Stimulated activated CD4-positive, alpha-beta T cell treated with anti-CD3 and anti-CD28 coated beads, Interleukin-12 subunit alpha, Interleukin-12 subunit beta, amount 100 ng/mL, for 48 hours (primary cell): ENCODE measurements at regions not wholly inside any gene's neighbourhood (a gene's known extent, or its start where the extent isn't known, plus 50 kb on each side); places are given as distances from the start of the nearest gene placed in this dataset.
"Not testable (repeated sequence)": the region's sequence is repeated elsewhere in the genome, so short reads cannot be mapped to it uniquely, and the experiment has no call there.

ENCODE experiments used
- DNase-seq, 3 donors: peaks; one replicate each; pipeline ENCODE4 v3.0.0-alpha.2; 2020; ENCODE audit warnings: low read depth in 2 of 3, low spot score in 1 of 3

DNA sequence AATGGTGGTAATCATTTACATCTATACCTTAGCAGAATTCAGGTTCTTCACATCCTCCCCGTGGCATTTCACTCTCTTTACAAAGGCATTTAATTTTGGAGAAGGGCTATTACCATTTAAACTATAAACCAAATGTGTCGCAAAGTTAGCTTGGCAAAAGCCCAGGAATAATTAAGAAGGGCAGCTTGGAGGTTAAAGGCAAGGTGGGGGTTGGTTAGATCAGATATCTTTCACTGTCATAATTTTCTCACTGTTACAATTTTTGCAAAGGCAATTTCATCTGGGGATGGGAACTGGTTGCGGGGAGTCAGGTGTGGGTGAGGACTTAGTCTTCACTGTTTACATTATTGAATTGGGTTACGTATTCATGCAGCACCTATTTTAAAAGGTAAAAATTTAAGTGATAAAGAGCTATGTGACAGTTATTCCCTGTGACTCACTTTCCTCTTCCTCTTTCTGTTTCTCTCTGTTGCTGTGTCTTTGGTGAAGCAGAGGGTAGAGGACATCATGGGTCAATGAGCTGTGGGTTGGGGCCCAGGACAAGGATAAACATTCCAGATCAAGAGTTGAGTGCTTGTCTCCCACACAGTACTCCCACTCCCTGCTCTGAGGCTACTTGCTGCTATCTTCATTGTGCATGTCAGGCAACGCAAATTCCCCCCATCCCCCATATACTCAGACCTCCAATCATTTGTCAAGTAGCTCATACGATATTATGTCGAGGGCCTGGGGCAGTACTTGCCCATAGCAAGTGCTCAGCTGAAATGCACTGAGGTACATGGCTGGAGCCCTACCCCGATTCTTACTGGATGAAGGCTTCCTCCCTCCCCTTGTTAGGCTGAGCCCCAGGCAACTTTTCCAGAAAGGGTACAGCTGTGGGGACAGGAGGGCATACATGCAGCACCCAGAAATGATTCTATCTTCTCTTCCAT is 223.1 kb upstream of the MYLIP start:
- DNase-seq = no peak

DNA sequence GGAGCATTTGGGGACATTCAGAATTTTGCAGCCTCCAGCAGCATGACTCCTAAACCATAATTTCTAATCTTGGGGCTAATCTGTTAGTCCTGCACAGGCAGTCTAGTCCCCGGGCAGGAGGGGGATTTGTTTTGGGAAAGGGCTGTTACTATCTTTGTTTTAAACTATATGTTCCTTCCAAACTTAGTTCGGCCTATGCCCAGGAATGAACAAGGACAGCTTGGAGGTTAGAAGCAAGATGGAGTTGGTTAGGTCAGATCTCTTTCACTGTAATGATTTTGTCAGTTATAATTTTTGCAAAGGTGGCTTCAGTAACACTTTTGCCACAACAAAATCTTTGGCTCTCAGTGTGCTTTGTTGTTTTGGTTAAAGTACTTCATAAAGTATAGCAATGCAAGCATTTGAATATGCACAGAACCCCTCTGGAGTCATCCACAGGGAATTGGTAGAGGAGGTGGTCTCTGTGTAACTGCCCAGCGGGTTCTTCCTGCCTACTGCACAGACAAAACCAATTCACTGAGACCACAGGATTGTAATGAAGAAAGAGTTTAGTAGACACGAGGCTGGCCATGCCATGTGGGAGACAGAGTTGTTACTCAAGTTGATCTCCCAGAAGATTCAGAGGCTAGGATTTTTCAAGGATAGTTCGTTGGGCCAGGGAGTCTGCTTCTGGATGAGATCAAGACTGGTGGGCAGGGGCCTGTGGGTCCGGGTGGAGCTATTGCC is 224.1 kb upstream of the MYLIP start:
- DNase-seq = no peak

DNA sequence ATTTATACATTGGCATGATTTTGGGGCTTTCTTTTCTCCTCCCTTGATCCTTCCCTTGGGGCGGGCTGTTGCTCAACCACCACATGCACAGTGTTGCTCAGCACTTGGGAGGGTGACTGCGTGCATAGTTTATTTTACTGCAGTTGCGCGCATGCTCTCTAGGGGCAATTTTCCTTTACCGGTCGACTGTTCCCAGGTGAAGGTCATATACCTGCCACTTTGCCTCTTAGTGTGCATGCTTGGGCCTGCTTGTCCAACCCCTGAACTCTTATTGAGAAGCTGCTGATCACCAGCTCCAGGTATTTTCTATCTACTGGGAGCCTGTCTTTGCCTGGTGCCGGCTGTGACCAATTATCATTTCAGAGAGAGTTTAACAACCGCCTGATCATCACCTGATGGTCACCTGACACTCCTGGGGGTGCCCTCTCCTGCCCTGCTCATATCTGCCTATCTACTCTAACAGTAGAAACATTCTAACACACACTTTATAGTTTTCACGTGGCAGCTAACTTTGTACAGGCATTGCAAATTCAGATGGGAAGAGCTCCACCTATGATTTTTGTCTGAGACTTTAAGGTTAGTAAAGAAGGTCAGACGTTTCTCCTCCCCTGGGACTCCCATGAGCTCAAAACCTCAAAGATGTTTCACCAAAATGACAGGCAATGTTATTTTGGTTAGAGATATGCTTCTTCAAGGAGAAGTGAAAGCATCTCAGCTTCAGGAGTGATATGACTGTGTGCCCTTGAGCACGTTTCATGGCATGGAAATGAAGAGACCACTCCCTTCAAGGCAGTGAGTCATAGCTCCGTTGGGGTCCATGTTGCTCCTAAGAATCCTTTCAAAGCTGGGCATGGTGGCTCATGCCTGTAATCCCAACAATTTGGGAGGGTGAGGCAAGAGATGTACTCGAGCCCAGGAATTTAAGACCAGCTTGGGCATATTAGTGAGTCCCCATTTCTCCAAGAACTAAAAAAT is 227.5 kb upstream of the MYLIP start:
- DNase-seq = peak in 1 of 3 donors; percentile 21

DNA sequence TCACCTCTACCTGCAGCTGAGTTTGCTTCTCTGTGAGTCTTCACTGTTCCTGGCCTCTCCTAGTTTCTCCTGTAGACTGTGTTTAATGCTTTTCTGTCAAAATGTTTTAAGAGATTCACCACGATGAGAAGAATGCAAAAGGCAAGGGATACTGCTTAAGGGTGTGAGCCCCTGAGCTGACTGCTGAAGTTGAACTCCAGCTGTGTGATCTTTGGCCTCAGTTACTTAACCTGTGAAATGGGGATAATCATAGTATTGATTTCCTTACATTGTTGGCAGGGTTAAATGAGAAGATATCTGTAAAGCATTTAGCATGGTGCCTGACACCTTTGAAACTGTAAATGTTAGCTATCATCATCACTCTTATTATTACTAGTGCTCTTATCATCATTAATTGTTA is 230.2 kb upstream of the MYLIP start:
- DNase-seq = no peak

DNA sequence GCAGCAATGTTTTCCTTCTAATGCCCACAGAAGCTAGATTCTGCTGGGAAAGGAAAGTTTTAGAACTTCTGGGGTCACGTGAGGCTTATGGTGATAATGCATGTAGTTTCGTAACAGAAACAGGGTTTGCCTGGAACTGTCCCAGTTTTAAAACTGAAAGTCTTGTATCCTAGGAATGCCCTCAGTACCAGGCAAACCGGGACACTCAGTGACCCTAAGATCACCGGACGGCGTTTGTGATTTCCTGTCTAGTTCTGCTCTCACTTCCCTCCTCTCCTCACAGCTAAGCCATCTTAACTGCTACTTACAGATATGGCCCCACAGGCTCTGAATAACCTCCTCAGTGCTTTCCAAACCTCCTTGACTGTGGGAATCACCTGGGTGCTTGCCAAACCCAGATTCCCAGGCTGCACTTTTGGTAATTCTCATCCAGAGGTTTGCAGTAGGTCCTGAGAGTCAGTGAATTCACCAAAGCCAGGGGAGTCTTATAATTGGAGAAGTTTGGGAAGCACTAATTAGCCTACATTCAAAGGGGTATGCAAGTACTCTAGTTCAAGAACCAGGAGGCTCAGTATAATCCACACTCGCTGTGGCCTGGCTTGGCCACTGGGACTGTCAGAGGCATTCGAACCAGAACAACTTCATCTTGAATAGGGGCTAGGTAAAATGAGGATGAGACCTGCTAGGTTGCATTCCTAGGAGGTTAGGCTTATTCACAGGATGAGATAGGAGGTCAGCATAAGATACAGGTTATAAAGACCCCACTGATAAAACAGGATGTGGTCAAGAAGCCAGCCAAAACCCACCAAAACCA is 231.6 kb upstream of the MYLIP start:
- DNase-seq = no peak

DNA sequence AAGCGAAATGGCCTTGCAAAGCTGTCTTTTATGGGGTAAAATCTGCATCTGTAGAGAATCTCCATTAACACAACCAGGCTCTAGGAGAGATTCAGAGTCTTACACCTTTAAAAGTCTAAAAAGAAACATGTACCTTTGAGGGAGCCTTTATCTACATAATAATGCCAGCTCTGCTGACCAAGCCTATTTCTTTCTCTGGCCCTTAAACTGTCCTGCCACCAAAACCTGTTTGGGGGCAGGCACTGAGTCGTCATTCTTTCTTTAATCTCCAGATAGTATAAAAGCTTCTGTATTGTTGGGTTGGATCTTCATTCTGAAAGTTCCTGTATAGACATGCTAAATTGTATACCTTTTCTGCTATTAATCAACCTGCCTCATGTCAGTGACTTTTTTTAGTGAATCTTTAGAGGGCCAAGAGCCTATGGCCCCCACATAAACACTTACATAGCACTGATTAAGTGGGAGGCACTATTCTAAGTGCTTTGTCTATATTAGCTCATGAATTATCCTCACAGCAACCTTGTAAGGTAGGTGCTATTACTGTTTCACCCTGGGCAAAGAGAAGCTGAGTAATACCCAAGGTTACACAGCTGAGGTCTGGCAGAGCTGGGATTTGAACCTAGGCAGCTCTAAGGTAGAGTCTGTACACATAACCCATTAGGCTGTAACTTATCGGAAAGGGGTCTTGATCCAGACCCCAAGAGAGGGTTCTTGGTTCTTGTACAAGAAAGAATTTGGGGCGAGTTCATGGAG is 232.3 kb upstream of the DTNBP1 start:
- no peak for DNase-seq

DNA sequence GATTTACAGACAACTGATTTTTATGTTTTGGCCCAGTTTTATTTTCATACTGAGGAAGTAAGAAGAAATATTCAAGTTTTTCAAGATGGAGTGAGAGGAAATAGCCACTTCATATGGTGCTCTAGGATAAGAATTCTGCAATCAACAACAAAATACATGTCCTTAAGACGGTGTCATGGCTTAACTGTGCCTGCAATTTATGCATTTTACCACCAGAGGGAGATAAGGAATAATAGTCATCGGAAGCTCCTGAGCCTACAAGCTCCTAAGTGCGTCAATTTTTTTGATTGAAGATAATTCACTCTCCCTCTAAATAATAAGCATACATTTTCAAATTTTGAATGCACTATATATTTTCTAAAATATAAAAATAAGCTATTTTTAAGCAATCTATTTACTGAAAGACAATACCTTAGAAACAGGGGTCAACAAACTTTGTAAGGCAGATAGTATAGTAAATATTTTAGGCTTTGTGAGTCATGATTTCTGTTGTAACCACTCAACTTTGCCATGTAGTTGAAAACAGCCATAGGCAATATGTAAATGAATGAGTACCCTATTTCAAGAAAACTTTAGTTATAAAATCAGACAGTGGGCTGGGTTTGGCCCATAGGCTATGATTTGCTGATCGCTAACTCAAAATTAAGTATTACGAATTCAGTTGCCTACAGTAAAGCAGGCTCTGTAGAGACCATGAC is 230.9 kb upstream of the DTNBP1 start:
- DNase-seq = peak in 1 of 3 donors; percentile 26

DNA sequence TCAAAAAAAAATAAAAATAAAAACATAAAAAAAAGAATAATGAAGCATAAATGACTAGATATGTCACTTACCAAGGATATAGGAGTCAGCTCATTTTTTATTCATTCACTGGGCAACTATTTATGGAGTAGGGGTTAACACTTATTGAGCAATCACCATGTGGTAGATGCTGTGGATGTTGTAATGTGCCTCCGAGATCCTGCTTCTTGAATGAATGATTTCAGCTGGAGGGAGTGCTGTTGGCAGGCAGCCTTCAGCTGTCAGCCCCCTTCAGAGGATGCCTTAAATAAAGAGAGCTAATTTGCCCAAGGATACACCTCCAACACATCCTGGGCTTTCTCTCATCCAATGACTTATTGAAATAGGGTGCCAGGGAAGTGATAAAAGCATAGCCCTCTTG is 229.5 kb upstream of the DTNBP1 start:
- DNase-seq = no peak

DNA sequence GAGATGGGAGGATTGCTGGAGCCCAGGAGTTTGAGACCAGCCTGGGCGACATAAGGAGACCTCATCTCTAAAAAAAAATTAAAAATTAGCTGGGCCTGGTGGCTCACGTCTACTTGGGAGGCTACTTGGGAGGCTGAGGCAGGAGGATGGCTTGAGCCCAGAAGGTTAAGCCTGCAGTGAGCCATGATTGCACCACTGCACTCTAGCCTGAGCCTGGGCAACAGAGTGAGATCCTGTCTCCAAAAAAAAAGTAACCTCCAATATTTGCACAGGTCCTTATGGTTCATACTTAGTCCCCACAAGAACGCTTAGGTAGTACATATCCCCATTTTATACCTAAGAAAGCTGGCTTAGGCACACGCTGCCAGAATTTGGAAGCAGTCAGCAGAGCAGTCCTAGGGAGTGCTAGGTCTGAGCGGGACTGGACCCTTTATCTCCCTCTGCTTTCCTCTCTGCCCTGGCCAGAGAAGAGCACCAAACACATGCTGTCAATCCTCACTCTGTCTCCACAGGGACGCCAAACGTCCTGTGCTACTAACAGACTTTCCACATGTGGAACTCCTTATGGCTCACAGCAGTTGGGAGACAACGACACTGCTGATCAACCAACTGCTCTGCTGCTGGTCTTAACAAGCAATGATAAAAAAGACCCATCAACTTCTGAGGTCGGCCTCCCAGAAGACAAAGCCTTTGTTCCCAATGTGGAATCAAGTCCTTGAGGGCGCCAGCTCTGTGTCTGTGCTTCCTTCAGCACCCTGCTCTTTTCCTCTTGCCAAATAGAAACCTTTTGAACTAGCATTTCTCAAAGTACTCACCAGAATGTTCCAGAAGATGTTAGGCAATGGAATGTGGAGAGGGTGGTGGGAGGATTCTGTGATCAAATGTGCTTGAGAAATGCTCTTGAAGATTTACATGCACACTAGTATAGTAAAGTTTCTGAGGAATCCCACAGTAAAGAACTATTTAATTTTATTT is 226.3 kb upstream of the DTNBP1 start:
- no peak for DNase-seq

DNA sequence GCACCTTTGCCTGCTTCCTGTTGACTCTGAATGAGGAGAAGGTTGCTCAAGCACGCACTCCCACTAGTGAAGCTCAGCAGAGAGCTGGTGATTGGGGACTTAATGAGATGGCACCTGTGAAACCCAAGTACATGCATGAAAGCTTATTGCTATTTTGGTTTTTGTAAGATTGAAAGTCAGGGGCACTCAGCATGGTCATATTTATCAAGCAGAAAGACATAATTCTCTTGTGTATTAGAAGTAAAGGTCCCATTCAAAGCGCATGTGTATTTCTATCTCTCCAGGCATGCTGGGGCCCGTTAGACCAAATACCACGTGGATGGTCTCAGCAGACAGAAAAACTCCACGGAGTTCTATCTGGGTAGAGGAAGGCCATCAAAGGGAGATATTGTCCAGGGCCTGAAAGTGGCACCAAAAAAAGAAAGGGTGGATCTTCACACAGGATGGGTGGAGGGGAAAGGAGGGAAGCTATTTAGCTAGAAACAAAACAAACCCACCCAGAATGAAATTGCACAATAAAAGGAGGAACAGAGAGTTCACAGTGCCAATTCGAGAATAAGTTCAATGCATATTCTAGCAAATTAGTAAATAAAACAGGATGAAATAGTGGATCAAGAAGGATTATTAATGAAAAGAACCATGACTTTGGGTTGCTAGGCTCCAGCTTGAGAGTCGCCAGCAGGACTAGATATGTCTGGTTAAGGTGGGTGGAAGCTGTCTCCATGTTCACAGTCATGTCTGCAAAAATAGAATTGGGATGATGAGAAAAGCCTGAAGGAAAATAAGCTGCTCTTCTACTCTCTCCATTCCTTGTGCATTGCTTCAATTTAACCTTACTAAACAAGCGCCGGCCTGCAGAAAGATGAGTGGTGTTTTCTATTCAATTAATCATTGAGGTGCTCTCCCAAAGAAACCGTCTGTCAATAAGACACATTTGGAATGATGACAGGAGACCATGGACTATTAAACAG is 224.9 kb upstream of the DTNBP1 start:
- DNase-seq = no peak

DNA sequence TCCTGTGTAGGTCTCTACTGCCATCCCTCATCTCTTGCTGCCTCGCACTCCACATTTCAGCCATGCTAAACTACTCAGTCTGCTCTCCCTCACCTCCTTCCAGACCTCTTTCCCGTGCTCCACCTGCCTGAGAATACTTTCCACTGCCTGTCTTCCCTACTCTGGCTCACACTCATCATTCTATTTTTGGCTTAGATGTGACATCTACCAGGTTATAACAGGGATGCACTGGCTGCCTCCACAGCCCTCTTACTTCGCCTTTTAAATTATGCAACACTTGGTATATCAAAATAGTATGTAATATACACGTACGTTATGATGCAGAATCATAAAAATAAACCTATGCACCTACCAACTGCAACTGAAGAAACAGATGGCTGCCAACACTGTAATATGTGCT is 222.8 kb upstream of the DTNBP1 start:
- no peak for DNase-seq

DNA sequence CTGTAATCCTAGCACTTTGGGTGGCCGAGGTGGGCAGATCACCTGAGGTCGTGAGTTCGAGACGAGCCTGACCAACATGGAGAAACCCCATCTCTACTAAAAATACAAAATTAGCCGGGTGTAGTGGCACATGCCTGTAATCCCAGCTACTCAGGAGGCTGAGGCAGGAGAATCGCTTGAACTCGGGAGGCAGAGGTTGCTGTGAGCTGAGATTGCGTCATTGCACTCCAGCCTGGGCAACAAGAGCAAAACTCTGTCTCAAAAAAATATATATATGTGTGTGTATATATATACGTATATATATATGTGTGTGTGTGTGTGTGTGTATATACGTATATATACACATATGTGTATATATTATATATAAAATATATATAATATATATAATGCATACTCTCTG is 220.8 kb upstream of the DTNBP1 start:
- not testable (repeated sequence) for DNase-seq

DNA sequence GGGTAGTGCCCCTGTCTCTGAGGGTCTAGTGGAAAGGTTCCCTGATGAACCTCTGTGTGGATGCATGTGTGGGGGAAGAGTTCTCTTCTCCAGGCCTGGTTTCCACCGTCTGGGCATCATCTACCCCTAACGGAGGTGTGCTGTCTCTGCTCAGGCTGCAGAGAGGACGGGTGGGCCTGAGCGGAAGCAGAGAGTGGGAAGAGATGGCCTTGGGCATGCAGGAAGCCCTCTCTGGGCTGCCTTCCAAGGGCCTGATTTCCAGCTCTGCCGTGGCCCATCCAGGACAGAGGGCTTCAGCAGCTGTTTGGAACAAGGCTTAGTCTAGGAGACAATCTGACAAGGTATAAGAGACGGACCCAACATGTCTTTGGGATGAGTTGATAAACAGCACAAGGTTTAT is 220.1 kb upstream of the DTNBP1 start:
- DNase-seq = no peak

DNA sequence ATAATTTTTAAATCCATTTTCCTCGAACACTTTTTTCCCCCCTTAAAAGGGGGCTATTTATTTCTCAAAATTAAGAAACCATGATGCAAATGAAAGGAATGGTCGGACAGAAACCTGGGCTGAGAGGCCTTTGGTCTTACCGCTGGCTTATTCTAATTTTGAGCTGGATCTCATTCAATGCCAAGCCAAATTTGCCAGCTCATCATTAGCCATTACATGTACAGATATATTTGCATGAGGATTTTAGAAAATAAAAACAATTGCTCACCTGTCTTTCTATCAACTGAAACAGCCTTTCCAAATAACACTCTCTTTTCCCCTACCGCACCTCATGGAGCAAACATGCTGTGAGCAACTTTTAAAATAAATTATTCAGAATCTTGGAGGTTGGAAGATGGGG is 219.5 kb upstream of the DTNBP1 start:
- DNase-seq = no peak

DNA sequence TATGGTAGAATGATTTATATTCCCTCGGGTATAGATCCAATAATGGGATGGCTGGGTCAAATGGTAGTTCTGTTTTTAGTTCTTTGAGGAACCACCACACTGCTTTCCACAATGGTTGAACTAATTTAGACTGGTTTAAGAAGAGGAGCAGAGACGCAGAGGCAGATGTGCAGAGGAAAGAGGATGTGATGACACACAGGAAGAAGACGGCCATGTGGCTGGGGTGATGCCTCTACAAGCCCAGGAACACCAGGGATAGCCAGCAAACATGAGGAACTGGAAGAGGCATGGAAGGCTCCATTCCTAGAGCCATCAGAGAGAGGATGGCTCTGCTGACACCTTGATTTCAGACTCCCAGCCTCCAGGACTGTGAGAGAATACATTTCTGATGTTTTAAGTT is 218.3 kb upstream of the DTNBP1 start:
- no peak for DNase-seq

DNA sequence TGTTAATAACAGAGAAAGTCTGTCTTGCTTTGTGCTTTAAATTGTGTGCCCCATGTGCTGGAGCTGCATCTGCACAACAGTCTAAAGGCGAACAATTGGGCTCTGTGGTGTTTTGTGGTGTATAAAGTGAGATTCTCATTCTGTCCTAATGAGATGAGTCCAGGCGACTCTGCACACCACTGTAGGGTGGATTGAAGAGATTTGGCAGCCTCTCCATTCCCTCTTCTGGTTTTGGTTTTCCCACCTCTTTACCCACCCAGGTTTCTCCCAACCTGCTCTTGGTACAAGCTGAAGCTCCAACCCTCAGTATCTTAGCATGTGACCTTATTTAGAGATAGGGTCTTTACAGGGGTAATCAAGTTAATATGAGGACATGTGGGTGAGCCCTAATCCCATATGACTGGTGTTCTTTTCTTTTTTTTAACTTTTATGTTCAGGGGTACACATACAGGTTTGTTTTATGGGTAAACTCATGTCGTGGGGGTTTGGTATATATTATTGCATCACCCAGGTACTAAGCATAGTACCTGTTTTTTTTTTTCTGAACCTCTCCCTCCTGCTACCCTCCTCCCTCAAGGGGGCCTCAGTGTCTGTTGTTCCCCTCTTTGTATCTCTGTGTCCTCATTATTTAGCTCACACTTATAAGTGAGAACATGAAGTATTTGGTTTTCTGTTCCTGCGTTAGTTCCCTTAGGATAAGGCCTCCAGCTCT is 217.6 kb upstream of the DTNBP1 start:
- DNase-seq = no peak
